Activated gamma-delta T cell (primary cell): ENCODE measurements at regions not wholly inside any gene's neighbourhood (a gene's known extent, or its start where the extent isn't known, plus 50 kb on each side); places are given as distances from the start of the nearest gene placed in this dataset.

Experiments
- DNase-seq: peaks from one replicate; lab custom pipeline; 2025; lab: John Stamatoyannopoulos, UW

DNA sequence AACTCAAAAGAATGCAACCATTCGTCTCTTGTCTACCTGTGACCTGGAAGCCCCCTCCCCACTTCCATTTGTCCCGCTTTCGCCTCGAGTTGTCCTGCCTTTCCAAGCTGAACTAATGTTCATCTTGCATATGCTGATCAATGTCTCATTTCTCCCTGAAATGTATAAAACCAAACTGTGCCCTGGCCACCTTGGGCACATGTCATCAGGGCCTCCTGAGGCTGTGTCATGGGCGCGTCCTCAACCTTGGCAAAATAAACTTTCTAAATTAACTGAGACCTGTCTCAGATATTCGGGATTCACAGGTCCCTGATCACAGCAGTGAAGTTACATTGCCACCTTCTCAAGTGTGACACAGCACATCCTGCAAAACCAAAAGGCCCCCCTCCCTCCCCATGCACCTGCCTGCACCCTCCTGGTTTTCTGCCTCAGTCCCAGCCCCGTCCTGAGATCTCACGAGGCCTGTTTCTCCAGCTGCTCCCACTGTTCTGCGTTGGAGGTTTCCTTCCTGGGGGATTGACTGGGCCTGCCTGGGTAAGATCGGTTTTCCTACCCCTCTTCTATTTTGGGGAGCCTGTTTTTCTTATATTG is 1328.7 kb downstream of the TBC1D22A start:
- no peak for DNase-seq

DNA sequence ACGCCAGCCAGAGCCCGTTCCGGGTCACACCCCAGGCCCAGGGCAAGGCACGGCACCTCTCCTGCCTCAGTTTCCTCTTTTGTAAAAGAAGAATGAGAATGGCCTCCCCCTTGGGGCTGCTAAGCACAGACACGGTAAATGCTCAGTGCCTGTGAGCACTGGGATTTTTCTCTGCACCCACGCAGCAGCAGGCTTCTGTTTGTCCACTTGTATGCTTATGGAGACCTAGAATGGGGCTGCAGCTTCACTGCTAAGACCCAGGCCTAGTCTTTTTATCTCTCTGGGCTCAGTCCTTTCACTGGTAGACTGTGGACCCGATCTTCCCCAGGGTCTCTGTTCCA is 1327.9 kb downstream of the TBC1D22A start:
- no peak for DNase-seq

DNA sequence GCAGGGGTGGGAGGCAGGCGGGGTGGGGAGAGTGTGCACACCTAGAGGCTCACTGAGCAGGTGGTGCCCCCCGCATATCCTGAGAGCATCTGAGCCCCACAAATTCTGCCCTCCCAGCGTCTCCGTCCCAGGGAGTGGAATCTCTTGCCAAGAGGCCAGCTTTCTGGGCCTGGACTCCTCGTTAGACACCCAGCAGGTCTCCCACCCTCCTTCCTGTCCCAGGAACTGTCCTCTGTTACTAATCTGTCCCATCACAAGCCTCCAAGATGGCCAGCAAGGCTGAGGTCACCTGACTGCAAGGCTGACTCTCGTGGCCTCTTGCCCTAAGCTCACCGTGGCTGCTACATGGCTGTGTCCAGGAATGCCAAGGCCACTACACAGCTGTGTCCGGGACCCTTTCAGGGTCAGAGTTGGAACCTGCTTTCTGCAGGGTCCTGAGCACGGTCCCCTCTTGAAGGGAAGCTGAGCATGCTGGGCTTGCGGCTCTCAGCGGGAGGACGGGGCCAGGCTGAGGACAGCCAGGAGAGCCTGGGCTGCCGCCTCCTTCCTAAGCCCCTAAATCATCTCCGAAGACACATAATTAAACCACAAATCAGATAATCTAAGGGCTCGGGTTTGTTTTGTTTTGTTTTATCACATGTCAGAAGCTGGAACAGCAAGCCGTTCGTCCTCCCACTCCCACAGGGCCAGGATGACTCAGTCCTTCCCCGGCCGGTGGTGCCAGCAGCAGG is 1327.3 kb downstream of the TBC1D22A start:
- DNase-seq, result no peak

DNA sequence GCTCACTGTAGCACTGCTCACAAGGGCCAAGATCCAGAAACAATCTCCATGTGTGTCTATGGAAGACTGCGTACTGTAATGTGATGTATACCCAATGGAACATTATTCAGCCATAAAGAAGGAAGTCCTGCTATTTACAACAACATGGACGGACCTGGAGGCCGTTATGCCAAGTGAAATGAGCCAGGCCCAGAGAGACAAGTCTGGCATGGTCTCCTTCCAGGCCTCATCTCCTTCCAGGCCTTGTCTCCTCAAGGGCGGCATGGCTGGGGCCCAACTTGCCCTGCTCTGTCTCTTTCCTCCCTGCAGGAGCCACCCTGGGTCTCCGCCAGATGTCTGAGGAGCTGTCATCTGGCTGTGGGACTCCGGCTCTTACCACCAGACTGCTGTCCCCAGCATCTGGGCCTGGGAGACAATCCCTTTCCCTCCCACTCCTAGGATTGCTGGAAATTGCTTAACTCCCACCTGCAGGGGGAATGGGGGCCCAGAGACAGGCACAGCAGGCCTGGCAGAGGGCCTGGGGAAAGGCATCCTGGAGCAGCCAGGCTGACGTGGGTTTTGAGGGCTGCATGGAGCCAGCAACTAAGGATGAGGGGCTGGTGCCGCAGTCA is 1326.6 kb downstream of the TBC1D22A start:
- no peak for DNase-seq

DNA sequence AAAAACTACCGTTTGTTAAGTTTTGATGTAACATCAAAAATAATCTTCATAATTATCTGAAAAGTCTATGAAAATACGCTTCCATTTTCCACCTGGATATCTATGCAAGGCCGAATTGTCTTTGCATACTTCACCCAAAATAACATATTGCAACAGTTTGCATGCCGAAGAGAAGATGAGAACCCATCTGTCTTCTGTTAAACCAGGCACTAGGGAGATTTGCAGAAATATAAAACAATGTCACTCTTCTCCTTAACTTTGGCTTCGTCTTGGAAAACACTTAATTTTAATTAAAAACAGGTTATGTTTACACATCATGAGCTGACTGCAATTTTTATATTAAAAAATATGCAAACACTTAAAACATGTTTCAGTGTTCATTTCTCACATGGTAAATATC is 1325.8 kb downstream of the TBC1D22A start:
- no peak for DNase-seq

DNA sequence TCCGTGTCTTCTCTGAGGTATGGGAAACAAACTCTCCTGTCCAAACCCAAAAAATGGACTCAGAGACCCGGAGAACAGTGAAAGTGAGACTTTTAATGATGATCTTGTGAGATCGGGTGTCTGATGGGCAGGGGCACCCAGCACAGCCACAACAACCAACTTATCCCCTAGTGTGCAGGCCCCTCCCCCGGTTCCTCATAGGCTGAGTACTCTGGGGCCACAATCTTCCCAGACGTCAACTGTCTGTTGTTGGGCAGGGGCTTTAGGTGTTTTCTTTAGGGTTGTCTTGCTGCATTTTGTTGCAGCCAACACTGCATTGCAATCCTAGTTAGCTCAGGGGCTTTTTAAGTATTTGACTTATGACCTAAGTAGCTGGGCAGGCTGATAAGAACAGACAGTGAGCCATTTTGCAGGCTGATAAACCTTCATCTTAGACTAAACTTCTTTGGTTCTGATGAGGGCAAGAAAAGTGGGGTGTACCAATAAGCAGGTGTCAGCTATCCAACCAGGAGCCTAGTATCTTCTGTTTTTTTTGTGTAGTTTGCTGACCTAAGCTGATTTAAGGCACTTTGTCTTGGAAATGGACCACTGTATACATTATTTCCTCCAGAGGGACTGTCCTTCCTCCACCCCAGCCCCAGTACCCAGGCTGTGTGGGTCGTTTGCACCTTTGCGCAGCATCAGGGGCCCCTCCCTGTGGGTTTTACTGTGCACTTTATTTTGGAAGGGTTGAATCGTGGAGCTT is 1323.6 kb downstream of the TBC1D22A start:
- no peak for DNase-seq

DNA sequence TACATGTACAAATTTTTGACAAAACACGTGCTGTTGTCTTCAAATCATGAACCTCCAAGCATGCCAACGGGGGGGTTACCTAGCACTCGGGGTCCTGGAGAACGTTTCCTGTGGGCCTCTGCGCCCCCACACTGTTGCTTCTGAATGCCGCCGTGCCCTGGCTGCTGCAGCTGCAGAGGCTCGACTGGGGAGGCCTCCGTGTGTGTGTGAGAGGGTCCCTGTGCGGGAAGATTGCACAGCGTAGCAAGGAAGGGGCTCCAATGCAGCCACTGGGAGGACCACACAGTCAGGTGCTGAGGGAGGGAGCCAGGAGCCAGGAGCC is 1322.2 kb downstream of the TBC1D22A start:
- no peak for DNase-seq

DNA sequence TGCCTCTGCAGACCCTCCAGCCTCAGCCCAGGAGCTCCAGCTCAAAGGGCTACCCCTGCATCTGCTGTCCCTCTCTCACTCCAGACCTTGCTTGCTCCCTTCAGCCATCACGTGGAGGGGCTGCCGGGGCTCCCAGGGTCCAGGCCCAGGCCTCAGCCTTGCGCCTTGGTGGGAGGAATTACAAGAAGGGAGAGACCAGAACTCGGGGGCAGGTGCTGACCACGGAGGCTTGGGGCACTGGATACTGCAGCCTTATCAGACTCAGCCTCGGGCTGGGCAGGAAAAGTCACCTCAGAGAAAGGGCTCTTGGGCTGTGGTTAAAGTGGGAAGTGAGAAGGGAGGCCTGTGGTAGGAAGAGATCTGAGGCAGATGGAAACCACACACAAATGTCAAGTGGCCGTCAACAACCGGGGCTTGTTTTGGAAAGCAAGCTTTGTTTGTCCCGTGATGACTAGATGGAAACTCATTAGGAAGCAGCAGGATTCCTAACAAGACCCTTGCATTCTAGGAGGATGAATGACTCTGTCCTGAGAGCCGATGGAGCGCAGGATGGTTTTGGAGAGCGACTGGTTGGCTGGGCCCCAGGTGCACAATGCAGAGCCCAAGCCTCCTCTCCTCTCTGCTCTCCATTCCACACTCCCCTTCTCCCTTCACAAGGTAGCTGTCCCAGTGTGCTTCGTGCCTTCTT is 1321.7 kb downstream of the TBC1D22A start:
- no peak for DNase-seq

DNA sequence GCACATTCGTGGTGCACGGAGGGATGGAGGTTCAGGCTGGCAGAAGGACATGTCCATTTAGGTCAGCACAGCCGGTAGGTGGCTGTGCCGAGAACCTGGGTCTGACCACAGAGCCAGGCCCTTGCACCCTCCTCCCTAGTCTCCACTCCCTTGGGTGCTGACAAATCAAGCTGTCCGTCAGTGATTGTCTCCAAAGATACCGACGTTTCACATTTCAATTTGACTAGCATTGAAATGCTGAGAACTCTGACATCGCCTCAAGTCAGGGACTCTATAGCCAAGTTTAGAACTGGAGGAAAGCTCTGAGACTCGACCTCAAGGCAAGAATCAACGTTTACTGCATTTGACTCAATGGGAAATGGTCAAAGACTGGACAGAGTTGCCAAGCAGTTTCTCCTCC is 1321.1 kb downstream of the TBC1D22A start:
- DNase-seq, result no peak

DNA sequence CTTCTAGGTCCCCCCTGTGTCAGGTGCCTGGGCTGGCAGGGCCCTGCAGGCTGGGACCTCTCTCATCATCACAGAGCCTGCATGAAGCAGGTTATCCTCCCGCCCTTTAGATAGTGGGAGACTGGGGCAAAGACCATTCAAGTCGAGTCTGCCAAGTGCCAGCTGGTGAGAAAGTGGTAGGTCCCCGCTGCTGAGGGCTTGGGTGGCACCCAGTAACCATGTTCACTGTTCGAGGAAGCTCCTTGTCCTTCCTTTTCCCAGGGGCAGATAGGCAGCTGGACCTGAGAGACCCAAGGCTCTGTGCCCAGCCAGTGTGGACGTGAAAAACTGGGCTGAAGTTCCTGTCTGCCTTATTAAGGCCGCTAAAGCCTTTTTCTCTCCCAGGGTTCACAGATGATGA is 1319.8 kb downstream of the TBC1D22A start:
- no peak for DNase-seq

DNA sequence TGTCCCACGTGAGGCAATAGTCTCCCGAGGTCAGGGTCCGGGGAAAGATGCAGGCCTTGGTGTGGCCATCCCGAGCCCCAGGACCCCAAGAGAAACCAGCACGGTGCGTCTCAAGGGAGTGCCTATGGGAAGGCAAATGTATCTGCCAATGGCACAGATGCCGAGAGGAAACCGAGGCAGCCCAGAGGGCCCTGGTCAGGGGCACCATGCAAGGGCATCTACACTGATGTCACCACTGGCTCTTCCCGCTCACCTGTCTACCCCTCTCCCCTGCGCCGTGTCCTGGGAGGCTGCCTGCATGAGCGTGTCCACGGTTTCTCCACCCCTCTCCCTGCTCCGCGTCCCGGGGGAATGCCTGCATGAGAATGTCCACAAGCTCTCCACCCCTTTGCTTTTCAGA is 1318.8 kb downstream of the TBC1D22A start:
- no peak for DNase-seq

DNA sequence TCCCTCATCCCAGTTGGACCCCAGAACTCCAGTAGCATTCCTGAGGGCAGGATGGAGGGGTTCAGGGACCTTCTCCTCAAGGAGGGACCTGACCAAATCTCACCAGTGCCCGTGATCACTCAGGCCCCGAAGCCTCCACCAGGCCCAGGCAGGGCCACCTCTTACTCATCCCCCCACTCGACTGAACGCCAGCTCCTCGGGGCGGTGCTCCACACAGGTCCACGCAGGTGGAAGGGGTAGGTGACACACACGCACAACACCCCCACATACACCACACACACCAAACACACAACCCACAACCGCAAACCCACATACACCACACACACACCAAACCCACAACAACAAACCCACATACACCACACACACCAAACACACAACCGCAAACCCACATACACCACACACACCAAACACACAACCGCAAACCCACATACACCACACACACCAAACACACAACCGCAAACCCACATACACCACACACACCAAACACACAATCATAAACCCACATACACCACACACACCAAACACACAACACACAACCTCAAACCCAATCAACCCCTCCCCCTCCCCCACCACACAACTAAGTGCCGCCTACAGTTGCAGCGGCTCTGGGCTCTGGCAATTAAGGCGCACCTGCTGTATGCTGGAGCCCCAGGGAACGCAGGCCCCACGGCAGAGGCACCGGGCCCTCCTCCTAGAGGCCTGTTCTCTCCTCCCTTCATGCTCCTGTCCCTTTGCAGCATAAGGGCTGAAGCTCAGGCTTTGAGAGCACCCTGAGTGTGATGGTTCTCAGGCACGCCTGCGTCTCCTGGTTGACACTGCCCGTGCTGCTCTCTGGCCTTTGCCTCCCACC is 1318.1 kb downstream of the TBC1D22A start:
- DNase-seq, result no peak

DNA sequence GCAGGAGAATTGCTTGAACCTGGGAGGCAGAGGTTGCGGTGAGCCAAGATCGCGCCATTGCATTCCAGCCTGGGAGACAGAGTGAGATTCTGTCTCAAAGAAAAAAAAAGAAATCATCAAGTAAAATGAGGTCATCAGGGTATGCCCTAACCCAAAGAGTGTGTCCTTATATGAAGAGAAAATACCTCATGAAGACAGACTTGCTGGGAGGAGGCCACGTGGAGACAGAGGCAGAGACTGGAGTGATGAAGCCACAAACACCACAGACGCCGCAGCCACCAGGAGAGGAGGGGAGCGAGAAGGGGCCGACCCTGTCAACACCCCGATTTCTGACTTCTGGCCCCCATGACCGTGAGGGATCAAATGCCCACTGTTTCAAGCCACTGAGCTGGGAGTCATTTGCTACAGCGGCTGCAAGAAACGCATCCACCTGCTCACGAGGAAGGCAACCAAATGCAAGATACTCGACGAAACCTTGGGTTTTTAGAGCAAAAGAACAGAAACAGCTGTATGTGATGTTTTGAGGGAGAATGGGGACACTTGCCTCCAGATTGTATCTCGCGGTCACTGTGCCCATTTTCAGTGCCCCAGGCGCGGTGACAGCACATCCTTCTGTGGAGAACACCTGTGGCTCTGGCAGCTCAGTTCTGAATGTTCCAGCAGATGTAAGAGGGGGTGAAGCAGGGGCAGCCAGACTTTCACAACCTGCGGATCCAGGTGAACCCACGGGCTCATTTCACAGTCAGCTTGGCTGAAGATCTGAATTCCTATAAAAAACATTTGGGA is 1317.2 kb downstream of the TBC1D22A start:
- DNase-seq, result no peak

DNA sequence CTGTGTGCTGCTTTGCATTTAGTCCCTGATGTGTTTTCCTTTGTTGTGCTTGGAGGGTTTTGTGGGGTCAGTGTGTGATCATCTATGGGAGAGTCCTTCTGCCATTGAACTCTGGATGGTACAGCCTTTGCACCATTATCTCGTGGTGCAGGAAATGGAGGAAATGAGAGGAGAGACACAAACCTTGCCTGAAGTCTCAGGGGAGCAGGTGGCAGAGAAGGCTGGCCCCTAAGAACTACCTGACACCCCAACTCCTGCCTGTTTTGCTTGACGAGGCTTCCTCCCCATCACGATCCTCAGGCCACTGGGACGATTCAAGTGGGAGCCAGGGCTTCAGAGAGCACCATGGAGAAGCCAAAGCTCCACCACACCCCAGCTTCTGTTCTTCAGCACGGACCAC is 1316.4 kb downstream of the TBC1D22A start:
- DNase-seq, result no peak

DNA sequence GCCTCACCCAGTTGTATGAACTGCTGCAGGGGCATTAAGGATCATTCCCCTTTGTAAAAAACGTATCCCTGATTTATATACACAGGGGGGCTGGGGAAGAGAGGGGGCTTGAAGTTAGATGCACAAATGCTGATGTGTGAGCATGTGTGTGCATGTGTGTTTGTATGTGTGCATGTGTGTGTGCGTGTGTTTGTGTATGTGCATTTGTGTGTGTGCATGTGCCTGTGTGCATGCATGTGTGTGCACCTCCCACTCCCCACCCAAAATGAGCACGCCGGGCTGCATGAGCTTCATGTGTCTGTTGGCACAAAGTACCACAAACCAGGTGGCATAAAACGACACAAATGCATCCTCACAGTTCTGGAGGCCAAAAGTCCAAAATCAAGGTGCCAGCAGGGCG is 1315.2 kb downstream of the TBC1D22A start:
- DNase-seq, result no peak

DNA sequence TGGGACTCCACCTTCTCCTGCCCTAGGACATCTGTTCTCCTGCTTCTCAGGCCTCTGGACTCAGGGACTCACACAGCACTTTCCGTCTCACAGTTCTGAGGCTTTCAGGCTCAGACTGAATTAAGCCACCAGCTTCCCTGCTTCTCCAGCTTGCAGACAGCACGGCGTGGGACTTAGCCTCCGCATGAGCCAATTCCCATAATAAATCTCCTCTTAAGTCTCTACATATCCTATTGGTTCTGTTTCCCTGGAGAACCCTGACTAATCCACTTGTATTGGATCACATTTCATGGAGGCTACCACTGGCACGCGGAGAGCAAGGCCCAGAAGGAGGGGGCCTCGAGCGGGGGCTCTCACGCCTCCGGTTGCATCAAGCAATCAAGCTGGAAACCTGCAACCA is 1313.6 kb downstream of the TBC1D22A start:
- DNase-seq, result no peak

DNA sequence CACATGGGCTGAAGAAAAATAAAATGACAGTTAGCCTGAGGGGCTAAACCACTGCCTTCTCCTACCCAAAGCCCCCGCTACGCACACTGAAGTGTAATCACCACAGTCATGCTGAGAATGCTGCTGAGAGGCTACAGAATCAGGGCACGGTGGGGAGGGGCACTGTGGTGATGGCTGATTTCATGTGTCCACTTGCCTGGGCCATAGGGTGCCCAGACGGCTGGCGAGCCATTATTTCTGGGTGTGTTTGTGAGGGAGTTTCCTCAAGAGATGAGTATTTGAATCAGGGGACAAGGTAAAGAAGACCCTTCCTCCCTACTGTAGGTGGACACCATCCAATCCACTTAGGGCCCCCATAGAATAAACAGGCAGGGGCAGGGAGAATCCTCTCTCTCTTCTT is 1313.2 kb downstream of the TBC1D22A start:
- no peak for DNase-seq

DNA sequence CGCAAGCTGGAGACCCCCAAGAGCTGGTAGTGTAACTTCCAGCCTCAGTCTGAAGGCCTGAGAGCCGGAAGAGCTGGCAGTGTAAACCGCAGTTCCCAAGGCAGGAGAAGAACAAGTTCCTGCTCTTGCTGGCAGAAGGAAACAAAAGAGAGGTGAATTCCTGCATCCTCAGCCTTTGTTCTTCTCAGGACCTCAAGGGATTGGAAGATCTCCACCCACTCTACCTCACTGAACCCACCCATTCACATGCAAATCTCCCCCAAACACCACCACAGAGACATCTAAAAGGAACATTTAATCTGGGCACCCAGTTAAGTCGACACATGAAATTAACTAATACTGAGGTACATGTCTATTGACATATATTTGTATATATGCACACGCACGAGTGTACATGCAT is 1310.3 kb downstream of the TBC1D22A start:
- DNase-seq, result no peak

DNA sequence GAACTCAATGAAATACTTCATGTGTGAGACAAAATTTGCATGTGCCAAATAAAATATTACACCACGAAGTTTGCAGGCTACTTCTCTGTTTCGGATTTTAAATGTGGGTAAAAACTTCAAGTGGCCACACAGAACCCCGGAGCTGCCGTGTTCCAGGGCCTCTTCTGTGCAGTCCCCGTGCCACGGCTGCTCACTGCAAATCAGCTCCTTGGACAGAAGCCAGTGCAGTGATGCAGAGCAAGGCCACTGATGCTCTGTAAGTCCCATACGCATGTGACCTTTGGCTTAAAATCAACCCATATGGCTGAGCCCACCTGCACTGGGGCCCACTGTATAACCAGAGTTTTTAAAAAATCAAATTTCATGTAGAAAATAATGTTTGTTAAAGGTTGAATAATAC is 1309.4 kb downstream of the TBC1D22A start:
- no peak for DNase-seq

DNA sequence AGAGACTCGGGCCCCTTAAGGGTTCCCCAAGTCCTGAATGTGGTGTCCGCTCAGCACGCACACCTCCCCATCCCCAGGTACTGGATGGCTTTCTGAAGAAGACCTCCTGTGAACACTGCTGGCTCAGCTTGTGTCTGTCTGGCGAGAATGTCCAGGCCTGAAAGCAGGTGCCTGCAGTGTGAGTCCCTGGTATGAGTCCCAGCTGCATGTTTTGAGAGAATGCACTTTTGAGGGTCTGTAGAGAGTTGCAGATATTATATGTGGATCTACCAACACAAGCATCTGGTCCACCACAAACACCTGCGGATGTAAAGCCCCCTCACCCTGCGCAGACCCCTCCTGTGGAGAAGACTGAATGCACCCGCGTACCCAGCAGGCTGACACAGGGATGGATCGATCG is 1308.9 kb downstream of the TBC1D22A start:
- DNase-seq, result no peak

DNA sequence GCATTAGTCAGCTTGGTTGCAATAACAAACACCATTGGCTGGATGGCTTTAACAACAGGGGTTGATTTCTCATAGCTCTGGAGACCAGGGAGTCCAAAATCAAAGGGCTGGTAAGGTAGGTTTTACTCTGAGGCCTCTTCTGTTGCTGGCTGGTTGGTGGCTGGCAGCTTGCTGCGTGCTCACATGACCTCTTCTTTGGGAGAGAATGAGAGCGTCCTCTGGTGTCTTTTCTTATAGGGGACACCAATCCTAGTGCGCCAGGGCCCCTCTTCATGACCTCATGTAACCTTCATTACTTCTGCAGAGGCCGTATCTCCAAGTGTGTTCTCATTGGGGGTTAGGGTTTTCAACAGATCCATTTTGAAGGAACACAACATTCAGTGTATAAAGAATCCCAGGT is 1308.3 kb downstream of the TBC1D22A start:
- DNase-seq, result no peak
